ENCODE measurements at regions not wholly inside any gene's neighbourhood (a gene's known extent, or its start where the extent isn't known, plus 50 kb on each side); places are given as distances from the start of the nearest gene placed in this dataset.

DNA sequence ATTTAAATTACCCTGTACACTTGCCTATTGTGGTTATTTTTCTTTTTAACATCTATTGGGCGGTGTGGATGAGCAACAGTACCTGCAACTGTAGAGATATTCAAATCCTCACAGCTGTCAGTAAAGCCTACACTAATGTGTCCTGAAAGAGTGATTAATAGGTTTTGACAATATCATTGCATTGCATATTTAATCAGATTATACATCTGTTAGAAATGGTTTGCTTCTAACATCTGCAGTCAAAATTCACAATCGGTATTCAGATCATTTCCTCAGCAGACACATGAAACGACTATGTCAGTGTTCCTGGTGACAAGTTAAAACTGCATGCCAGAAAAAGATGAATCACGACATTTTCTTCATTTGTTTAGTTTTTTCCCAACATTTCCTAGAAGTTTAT lies 254.6 kb upstream of the EPHA5 start:
- TF ChIP-seq, protein P1, sequence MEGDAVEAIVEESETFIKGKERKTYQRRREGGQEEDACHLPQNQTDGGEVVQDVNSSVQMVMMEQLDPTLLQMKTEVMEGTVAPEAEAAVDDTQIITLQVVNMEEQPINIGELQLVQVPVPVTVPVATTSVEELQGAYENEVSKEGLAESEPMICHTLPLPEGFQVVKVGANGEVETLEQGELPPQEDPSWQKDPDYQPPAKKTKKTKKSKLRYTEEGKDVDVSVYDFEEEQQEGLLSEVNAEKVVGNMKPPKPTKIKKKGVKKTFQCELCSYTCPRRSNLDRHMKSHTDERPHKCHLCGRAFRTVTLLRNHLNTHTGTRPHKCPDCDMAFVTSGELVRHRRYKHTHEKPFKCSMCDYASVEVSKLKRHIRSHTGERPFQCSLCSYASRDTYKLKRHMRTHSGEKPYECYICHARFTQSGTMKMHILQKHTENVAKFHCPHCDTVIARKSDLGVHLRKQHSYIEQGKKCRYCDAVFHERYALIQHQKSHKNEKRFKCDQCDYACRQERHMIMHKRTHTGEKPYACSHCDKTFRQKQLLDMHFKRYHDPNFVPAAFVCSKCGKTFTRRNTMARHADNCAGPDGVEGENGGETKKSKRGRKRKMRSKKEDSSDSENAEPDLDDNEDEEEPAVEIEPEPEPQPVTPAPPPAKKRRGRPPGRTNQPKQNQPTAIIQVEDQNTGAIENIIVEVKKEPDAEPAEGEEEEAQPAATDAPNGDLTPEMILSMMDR (IDR thresholded peaks at IDR 0.05; ENCODE audit: insufficient read depth, low read depth, low read length), result no peak
- TF ChIP-seq EZH2 (IDR thresholded peaks at IDR 0.05; ENCODE audit: insufficient read depth, low read length), result no peak

All from astrocyte (in vitro differentiated cells and primary cell).